Hepatocyte (in vitro differentiated cells): ENCODE measurements at regions not wholly inside any gene's neighbourhood (a gene's known extent, or its start where the extent isn't known, plus 50 kb on each side); places are given as distances from the start of the nearest gene placed in this dataset.

ENCODE experiments used
- DNase-seq: peaks from one replicate; pipeline ENCODE4 v3.0.0-alpha.2; 2016; ENCODE audit warnings: low spot score
- H2AFZ ChIP-seq: fragments of 200-600 bp; sonication (generic); 2 replicates; pipeline ENCODE4 v1.6.0; 2016; ENCODE audit warnings: antibody characterized with exemption, mild to moderate bottlenecking
- H3K27ac ChIP-seq: fragments of 200-600 bp; sonication (generic); 2 replicates; pipeline ENCODE4 v1.5.1; 2016; ENCODE audit warnings: mild to moderate bottlenecking
- H3K27me3 ChIP-seq: fragments of 200-600 bp; sonication (generic); 2 replicates; pipeline ENCODE4 v1.6.1; 2016
- H3K36me3 ChIP-seq: fragments of 200-600 bp; sonication (generic); replicated peaks from 2 replicates; pipeline ENCODE4 v1.5.1; 2016; ENCODE audit warnings: low read depth; ENCODE audit not compliant: insufficient read depth
- H3K4me1 ChIP-seq: fragments of 200-600 bp; sonication (generic); 2 replicates; pipeline ENCODE4 v1.5.1; 2016; ENCODE audit warnings: mild to moderate bottlenecking, moderate library complexity; ENCODE audit not compliant: insufficient read depth
- H3K4me2 ChIP-seq: fragments of 200-600 bp; sonication (generic); 2 replicates; pipeline ENCODE4 v1.6.0; 2016
- H3K4me3 ChIP-seq: fragments of 200-600 bp; sonication (generic); 2 replicates; pipeline ENCODE4 v1.5.1; 2016; ENCODE audit warnings: mild to moderate bottlenecking
- H3K79me2 ChIP-seq: fragments of 200-600 bp; sonication (generic); 2 replicates; pipeline ENCODE4 v1.6.0; 2017; ENCODE audit warnings: mild to moderate bottlenecking
- H3K9me2 ChIP-seq: fragments of 200-600 bp; sonication (generic); replicated peaks from 2 replicates; pipeline ENCODE4 v1.6.0; 2017; ENCODE audit warnings: mild to moderate bottlenecking; ENCODE audit not compliant: insufficient read depth
- H3K9me3 ChIP-seq: fragments of 200-600 bp; sonication (generic); 2 replicates; pipeline ENCODE4 v1.5.1; 2016; ENCODE audit warnings: low read depth, mild to moderate bottlenecking
- H4K20me1 ChIP-seq: fragments of 200-600 bp; sonication (generic); 2 replicates; pipeline ENCODE4 v1.6.0; 2016; ENCODE audit warnings: mild to moderate bottlenecking; ENCODE audit not compliant: insufficient read depth, poor library complexity, severe bottlenecking
- EZH2 ChIP-seq: fragments of 200-600 bp; sonication (generic); IDR thresholded peaks from 2 replicates; pipeline ENCODE4 v1.6.1; 2016; ENCODE audit warnings: antibody characterized with exemption, mild to moderate bottlenecking, borderline replicate concordance
- EZH2phosphoT487 ChIP-seq: fragments of 200-600 bp; sonication (generic); IDR thresholded peaks from one replicate; pipeline ENCODE4 v1.6.1; 2018; ENCODE audit warnings: antibody characterized with exemption, mild to moderate bottlenecking, low read depth, moderate library complexity; ENCODE audit not compliant: unreplicated experiment, severe bottlenecking
- WGBS: methylation state at CpG from one replicate; pipeline ENCODE4 v1.1.6; 2016; ENCODE audit warnings: low lambda C conversion rate; ENCODE audit errors: missing lambda C conversion rate; 5-methylcytosine and 5-hydroxymethylcytosine counted together
- TF ChIP-seq, protein P1 (sequence below): fragments of 200-600 bp; sonication (generic); IDR thresholded peaks from 2 replicates; pipeline ENCODE4 v1.5.1; 2016; ENCODE audit warnings: antibody characterized with exemption, mild to moderate bottlenecking; ENCODE audit not compliant: poor library complexity

DNA sequence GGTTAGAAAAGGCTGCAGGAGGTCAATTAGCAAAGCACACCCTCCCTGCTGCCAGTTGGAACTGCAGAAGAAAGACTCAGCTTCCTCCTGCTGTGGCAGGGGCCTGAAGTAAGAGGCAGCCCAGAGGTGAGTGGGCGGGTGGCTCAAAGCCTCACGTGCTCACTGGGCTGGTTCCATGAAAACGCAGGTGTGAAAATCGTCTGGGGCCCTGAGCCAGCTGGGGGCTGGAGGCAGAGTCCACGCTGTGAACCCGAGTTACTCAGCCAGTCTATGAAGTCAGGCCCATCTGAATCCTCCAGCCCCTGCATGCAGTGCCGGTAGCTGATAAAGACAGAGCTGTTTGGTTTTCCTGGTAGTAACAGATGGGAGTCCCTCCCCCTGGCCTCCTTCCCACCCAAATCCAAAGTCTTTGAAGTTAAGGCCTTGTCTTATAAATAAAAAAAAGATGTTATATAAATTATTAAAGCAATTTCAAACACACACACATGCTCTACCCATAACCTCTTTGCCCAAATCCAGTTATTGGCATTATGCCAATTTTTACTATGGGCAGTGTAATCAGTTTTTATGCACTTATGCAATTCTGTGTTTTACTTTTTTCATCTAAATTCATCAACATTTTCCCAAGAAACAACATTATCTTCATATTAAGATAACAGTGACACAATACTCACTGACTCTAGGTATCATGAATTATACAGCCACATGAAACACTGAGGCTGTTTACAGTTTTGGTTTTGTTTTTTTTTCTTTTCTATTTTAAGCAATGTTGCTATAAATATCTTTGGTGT, 57.9 kb upstream of the PNMA1 start:
- WGBS: 4% methylated on average over 7 of the region's 7 CpGs

DNA sequence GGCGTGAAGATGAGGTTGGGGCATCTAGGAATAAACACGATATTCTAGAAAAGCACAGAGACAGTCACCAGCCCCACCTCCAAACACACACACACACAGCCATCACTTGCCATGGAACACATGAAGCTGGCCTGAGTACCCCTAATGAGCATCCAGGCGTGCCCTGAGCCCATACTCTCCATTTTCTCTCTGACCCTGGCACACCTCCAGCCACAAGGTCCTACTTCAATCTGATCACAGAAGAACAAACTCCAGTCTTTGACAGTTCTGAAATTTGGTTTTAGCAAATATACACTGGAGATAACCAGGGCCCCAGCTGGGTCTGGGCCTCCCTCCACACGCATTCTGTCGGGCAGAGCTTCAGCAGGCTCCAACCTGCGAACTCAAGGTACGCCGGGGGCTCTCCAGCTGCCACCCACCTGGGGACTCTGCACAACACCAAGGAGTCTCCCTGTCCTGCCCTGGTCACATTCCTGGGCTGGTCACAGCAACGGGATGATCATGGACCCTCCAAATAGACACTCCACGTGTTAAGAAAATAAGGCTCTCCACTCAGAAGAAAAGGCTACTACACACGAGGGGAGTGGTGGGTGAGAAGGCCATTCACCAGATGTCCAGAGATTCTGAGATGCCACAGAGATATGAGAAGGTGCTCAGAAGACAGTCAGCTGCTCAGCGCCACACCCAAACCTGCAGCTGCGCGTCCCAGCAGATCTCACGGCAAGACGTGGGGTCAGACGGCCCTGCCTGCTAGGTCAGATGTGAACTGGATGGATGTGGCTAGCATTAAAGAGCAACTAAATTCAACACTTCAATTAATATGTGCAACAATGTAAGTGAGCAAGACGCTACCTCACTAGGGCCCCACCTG, 57.0 kb upstream of the PNMA1 start:
- no peak for TF ChIP-seq EZH2
- no peak for TF ChIP-seq EZH2phosphoT487
- TF ChIP-seq, protein P1, sequence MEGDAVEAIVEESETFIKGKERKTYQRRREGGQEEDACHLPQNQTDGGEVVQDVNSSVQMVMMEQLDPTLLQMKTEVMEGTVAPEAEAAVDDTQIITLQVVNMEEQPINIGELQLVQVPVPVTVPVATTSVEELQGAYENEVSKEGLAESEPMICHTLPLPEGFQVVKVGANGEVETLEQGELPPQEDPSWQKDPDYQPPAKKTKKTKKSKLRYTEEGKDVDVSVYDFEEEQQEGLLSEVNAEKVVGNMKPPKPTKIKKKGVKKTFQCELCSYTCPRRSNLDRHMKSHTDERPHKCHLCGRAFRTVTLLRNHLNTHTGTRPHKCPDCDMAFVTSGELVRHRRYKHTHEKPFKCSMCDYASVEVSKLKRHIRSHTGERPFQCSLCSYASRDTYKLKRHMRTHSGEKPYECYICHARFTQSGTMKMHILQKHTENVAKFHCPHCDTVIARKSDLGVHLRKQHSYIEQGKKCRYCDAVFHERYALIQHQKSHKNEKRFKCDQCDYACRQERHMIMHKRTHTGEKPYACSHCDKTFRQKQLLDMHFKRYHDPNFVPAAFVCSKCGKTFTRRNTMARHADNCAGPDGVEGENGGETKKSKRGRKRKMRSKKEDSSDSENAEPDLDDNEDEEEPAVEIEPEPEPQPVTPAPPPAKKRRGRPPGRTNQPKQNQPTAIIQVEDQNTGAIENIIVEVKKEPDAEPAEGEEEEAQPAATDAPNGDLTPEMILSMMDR: no peak
- Histone ChIP-seq H3K27ac (peak overlapping the region; percentile 90), H3K36me3 (no peaks in the 10 kb centered on the region), H3K79me2 (peaks cover 89% of the 10 kb centered on the region), H3K9me2 (no peaks in the 10 kb centered on the region), H3K4me3 (no peak overlapping the region), H2AFZ (no peak overlapping the region), H3K9me3 (no peaks in the 10 kb centered on the region), H4K20me1 (peaks cover 25% of the 10 kb centered on the region), H3K4me2 (peak overlapping the region; percentile 48), H3K27me3 (no peaks in the 10 kb centered on the region), H3K4me1 (peaks cover 22% of the 10 kb centered on the region)
- WGBS: 55% methylated on average over 18 of the region's 18 CpGs
- peak; percentile 12 for DNase-seq

More for the DNA sequence above, 57.9 kb upstream of the PNMA1 start:
- peak overlapping the region; percentile 48 for H3K4me2 ChIP-seq
- TF ChIP-seq, protein P1: no peak
- TF ChIP-seq EZH2phosphoT487: no peak
- H3K27ac ChIP-seq: peak overlapping the region; percentile 90
- no peaks in the 10 kb centered on the region for H3K9me2 ChIP-seq
- H2AFZ ChIP-seq: no peak overlapping the region
- peaks cover 22% of the 10 kb centered on the region for H3K4me1 ChIP-seq
- DNase-seq: peak; percentile 95
- H3K36me3 ChIP-seq: no peaks in the 10 kb centered on the region
- no peak overlapping the region for H3K4me3 ChIP-seq
- H3K9me3 ChIP-seq: no peaks in the 10 kb centered on the region
- peaks cover 31% of the 10 kb centered on the region for H4K20me1 ChIP-seq
- H3K79me2 ChIP-seq: peaks cover 89% of the 10 kb centered on the region
- no peaks in the 10 kb centered on the region for H3K27me3 ChIP-seq

DNA sequence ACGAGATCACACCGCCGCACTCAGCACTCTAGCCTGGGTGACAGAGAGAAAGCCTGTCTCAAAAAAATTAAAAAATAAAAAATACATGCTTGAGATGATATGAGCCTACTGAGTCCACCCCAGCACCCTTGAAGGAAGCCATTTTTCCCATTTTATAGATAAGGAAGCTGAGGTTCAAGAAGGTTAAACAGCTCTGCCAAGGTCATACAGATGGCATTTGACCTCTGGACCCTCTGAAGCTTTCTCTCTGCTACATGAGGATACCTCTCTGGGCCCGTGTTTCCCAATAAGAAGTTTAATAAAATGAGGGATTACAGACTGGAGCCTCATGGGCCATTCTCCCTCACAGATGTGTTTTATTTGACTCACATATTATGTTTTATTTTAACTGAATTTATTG, 53.9 kb upstream of the PNMA1 start:
- Histone ChIP-seq H3K79me2 (peaks cover 89% of the 10 kb centered on the region), H4K20me1 (peaks cover 21% of the 10 kb centered on the region), H3K9me2 (no peaks in the 10 kb centered on the region), H3K27me3 (no peaks in the 10 kb centered on the region), H3K36me3 (no peaks in the 10 kb centered on the region), H3K9me3 (no peaks in the 10 kb centered on the region), H2AFZ (no peak overlapping the region), H3K27ac (no peak overlapping the region), H3K4me2 (no peak overlapping the region), H3K4me1 (peaks cover 44% of the 10 kb centered on the region), H3K4me3 (no peak overlapping the region)
- TF ChIP-seq EZH2: no peak
- TF ChIP-seq, protein P1: no peak
- TF ChIP-seq EZH2phosphoT487: no peak
- WGBS: 89% methylated on average over 4 of the region's 4 CpGs
- DNase-seq: no peak
